ENCODE measurements at regions not wholly inside any gene's neighbourhood (a gene's known extent, or its start where the extent isn't known, plus 50 kb on each side); places are given as distances from the start of the nearest gene placed in this dataset.

DNA sequence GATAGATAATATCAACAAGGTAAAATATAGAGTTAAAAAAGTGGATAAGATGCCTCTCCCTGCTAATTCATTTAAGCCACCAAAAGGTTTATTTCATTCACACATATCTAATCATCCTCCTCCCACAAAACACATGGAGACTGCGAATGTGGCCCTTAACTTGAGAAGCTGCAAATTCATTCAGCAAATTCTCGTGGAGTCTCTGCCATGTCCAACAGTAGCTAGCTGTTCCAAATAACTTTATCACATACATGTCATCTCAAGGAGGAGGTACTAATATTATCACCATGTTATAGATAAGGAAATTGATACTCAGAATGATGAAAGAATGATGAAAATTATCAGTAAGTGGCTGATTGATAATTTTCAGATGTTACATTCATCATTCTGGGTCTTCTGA, 950.2 kb downstream of the CDH11 start:
- TF ChIP-seq POLR2A (IDR thresholded peaks at IDR 0.05): no peak
- TF ChIP-seq, protein P1, sequence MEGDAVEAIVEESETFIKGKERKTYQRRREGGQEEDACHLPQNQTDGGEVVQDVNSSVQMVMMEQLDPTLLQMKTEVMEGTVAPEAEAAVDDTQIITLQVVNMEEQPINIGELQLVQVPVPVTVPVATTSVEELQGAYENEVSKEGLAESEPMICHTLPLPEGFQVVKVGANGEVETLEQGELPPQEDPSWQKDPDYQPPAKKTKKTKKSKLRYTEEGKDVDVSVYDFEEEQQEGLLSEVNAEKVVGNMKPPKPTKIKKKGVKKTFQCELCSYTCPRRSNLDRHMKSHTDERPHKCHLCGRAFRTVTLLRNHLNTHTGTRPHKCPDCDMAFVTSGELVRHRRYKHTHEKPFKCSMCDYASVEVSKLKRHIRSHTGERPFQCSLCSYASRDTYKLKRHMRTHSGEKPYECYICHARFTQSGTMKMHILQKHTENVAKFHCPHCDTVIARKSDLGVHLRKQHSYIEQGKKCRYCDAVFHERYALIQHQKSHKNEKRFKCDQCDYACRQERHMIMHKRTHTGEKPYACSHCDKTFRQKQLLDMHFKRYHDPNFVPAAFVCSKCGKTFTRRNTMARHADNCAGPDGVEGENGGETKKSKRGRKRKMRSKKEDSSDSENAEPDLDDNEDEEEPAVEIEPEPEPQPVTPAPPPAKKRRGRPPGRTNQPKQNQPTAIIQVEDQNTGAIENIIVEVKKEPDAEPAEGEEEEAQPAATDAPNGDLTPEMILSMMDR (IDR thresholded peaks at IDR 0.05): no peak
- Histone ChIP-seq H3K4me1 (peaks cover 0 to 7% (median 0%) of the 10 kb centered on the region in 12 donors), H3K27me3 (no peaks in the 10 kb centered on the region), H3K4me3 (no peak overlapping the region), H3K9me3 (no peaks in the 10 kb centered on the region), H3K36me3 (no peaks in the 10 kb centered on the region), H3K27ac (no peak overlapping the region)
- intact Hi-C loops (cut with DNase I): no loop called here
- no peak for DNase-seq
- ATAC-seq: no peak
- 40 to 56% (median 49%) methylated on average over 2 of the region's 2 CpGs for WGBS, 4 donors

DNA sequence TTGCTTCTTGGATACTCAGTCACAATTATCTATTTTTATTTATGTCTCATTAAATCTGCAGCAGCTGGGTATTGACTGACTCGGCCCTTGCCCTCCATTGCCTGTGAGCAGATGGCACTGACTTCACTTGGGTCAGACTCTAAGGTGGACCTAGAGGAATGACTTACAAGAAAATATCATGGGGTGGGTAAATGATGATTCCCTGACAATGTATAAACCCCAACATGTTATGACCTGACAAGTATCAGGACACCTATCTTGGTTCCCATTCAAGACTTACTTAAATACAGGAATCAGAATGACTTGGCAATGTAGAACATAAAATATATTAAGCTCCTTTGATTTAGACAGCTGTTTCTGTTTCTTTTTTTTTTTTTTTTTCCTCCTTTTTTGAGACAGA, 953.5 kb downstream of the CDH11 start:
- intact Hi-C loops (cut with DNase I): no loop called here
- H3K36me3 ChIP-seq: no peaks in the 10 kb centered on the region
- H3K4me3 ChIP-seq: no peak overlapping the region
- TF ChIP-seq, protein P1 (IDR thresholded peaks at IDR 0.05): no peak
- TF ChIP-seq POLR2A (IDR thresholded peaks at IDR 0.05): no peak
- H3K27ac ChIP-seq: no peak overlapping the region
- H3K9me3 ChIP-seq: no peaks in the 10 kb centered on the region
- H3K27me3 ChIP-seq: no peaks in the 10 kb centered on the region
- H3K4me1 ChIP-seq: no peaks in the 10 kb centered on the region
- 81 to 92% (median 90%) methylated on average over 1 of the region's 1 CpG for WGBS, 4 donors
- DNase-seq (no peak), ATAC-seq (no peak)

- no peak for ATAC-seq
- Histone ChIP-seq H3K27ac (no peak overlapping the region), H3K27me3 (no peaks in the 10 kb centered on the region), H3K36me3 (no peaks in the 10 kb centered on the region), H3K9me3 (no peaks in the 10 kb centered on the region), H3K4me1 (no peaks in the 10 kb centered on the region), H3K4me3 (no peak overlapping the region)
- intact Hi-C loops (cut with DNase I): no loop called here
- no peak for TF ChIP-seq POLR2A (IDR thresholded peaks at IDR 0.05)
- TF ChIP-seq, protein P1 (IDR thresholded peaks at IDR 0.05): no peak
- no peak for DNase-seq
- whole genome bisulfite sequencing, 4 donors: 73 to 86% (median 76%) methylated on average over 12 of the region's 12 CpGs
Measured at GRCh38 chr16:64167936-64168335, 953.9 kb downstream of the CDH11 start.

GRCh38 chr16:64165368-64165767, 956.5 kb downstream of the CDH11 start:
- TF ChIP-seq POLR2A (IDR thresholded peaks at IDR 0.05): no peak
- intact Hi-C loops (cut with DNase I): no loop called here
- H3K27me3 ChIP-seq: no peaks in the 10 kb centered on the region
- H3K4me1 ChIP-seq: peaks cover 0 to 9% (median 0%) of the 10 kb centered on the region in 12 donors
- H3K27ac ChIP-seq: no peak overlapping the region
- WGBS, 4 donors: 92 to 97% (median 95%) methylated on average over 7 of the region's 7 CpGs
- no peaks in the 10 kb centered on the region for H3K36me3 ChIP-seq
- no peak overlapping the region for H3K4me3 ChIP-seq
- DNase-seq (no peak), ATAC-seq (no peak)
- no peaks in the 10 kb centered on the region for H3K9me3 ChIP-seq

DNA sequence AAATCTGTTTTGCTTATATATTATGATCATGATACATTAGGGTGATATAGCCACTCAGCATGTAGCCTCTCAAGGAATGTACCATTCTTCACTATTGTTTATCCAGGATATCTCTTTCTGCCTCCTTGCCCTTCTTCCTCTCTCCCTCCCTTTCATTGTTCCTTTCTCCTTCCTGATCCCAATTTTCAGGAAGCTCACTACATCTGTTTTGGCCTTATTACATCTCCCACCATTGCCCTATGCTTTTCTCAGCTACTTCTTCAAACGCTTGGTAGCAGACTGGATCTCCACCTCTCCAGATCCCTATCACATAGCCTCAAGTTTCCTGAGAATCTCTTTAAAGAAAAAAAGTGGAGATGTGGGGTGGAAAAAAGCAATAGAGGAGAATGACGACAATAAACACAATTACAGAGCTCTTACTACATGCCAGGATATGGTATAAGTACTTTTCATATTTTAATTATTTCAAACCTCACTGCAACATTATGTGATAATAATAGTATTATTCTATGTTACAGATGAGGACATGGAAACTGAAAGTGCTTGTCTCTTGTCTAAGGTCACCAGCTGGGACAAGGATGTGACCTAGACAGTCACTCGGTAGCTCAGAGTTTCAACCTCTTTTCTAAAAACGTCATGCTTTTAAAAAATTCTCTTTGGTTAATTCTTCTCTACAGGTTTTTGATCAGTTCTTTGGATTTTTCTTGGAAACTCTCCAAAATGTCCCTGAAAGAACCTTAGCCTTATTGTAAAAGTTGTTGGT, 959.1 kb downstream of the CDH11 start:
- Histone ChIP-seq H3K4me1 (peaks cover 0 to 9% (median 0%) of the 10 kb centered on the region in 12 donors), H3K27me3 (no peaks in the 10 kb centered on the region), H3K27ac (no peak overlapping the region), H3K4me3 (no peak overlapping the region), H3K36me3 (no peaks in the 10 kb centered on the region), H3K9me3 (no peaks in the 10 kb centered on the region)
- WGBS, 4 donors: 48 to 63% (median 56%) methylated on average over 4 of the region's 4 CpGs
- TF ChIP-seq, protein P1 (IDR thresholded peaks at IDR 0.05): no peak
- TF ChIP-seq POLR2A (IDR thresholded peaks at IDR 0.05): no peak
- DNase-seq (no peak), ATAC-seq (no peak)
- intact Hi-C loops (cut with DNase I): no loop called here
